ENCODE measurements at regions not wholly inside any gene's neighbourhood (a gene's known extent, or its start where the extent isn't known, plus 50 kb on each side); places are given as distances from the start of the nearest gene placed in this dataset.

DNA sequence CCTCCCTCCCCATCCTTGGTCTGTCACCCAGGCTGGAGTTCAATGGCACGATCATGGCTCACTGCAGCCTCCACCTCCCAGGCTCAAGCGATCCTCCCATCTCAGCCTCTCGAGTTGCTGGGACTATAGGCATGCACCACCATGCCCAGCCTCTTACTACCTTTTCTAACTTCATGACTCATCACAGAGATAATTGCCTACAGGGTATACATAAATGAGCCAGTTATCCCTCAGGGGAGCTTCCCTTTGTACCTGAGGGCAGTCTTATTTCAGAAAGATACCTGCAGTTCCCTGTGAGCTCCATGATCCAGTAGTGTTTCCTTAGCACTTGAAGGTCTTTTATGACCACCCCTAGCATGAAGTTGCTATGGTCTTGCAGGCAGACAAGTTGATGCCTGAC is 94.2 kb upstream of the DNAJC1 start:
- TF ChIP-seq, protein P1, sequence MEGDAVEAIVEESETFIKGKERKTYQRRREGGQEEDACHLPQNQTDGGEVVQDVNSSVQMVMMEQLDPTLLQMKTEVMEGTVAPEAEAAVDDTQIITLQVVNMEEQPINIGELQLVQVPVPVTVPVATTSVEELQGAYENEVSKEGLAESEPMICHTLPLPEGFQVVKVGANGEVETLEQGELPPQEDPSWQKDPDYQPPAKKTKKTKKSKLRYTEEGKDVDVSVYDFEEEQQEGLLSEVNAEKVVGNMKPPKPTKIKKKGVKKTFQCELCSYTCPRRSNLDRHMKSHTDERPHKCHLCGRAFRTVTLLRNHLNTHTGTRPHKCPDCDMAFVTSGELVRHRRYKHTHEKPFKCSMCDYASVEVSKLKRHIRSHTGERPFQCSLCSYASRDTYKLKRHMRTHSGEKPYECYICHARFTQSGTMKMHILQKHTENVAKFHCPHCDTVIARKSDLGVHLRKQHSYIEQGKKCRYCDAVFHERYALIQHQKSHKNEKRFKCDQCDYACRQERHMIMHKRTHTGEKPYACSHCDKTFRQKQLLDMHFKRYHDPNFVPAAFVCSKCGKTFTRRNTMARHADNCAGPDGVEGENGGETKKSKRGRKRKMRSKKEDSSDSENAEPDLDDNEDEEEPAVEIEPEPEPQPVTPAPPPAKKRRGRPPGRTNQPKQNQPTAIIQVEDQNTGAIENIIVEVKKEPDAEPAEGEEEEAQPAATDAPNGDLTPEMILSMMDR (IDR thresholded peaks at IDR 0.05): no peak
- no peak for TF ChIP-seq POLR2A (IDR thresholded peaks at IDR 0.05)
